Activated CD4-positive, alpha-beta memory T cell treated with anti-CD3 and anti-CD28 coated beads, Interleukin-2, amount 10 ng/mL, durations not matched to agents 7 days and 5 days (primary cell): ENCODE measurements at regions not wholly inside any gene's neighbourhood (a gene's known extent, or its start where the extent isn't known, plus 50 kb on each side); places are given as distances from the start of the nearest gene placed in this dataset.

Source experiments
- CTCF ChIA-PET: fragments of 350-600 bp; sonication (Branson Sonifier 250); formaldehyde crosslinking; loops from one replicate; lab custom pipeline; 2021; ENCODE audit warnings: antibody characterized with exemption, inconsistent platforms; lab: Charles Lee
- POLR2A ChIA-PET: fragments of 350-600 bp; sonication (Branson Sonifier 250); formaldehyde crosslinking; loops from one replicate; lab custom pipeline; 2021; ENCODE audit warnings: antibody characterized with exemption; lab: Charles Lee
- DNase-seq: peaks from one replicate; pipeline ENCODE4 v3.0.0-alpha.2; 2020
- H3K27ac Mint-ChIP-seq: one replicate; pipeline ENCODE4 v1.8.0; 2021; ENCODE audit warnings: mild to moderate bottlenecking, mixed read lengths
- H3K27me3 Mint-ChIP-seq: one replicate; pipeline ENCODE4 v1.8.0; 2021; ENCODE audit warnings: mixed read lengths
- H3K36me3 Mint-ChIP-seq: one replicate; pipeline ENCODE4 v1.8.0; 2021; ENCODE audit warnings: low read depth, mixed read lengths
- H3K4me1 Mint-ChIP-seq: one replicate; pipeline ENCODE4 v1.8.0; 2021; ENCODE audit warnings: mixed read lengths
- H3K4me3 Mint-ChIP-seq: one replicate; pipeline ENCODE4 v1.8.0; 2021; ENCODE audit warnings: mild to moderate bottlenecking, mixed read lengths
- H3K9me3 Mint-ChIP-seq: one replicate; pipeline ENCODE4 v1.8.0; 2021; ENCODE audit warnings: mixed read lengths

GRCh38 chr16:63752347-63752746 lies 1369.5 kb downstream of the CDH11 start:
- Mint-ChIP-seq H3K4me1 (no peaks in the 10 kb centered on the region), H3K27ac (no peak overlapping the region), H3K4me3 (no peak overlapping the region)

GRCh38 chr16:63749276-63749675 lies 1372.6 kb downstream of the CDH11 start:
- Mint-ChIP-seq H3K27me3 (no peaks in the 10 kb centered on the region), H3K4me1 (no peaks in the 10 kb centered on the region), H3K9me3 (peaks cover 26% of the 10 kb centered on the region), H3K27ac (no peak overlapping the region), H3K4me3 (no peak overlapping the region), H3K36me3 (no peaks in the 10 kb centered on the region)
- DNase-seq = no peak
- CTCF ChIA-PET = no interaction called here
- POLR2A ChIA-PET = no interaction called here

More at GRCh38 chr16:63752347-63752746, 1369.5 kb downstream of the CDH11 start:
- H3K9me3 Mint-ChIP-seq = peaks cover 12% of the 10 kb centered on the region
- DNase-seq = no peak
- CTCF ChIA-PET = no interaction called here
- no peaks in the 10 kb centered on the region for H3K27me3 Mint-ChIP-seq
- POLR2A ChIA-PET = no interaction called here
- no peaks in the 10 kb centered on the region for H3K36me3 Mint-ChIP-seq

GRCh38 chr16:63745456-63745855 lies 1376.4 kb downstream of the CDH11 start:
- Mint-ChIP-seq H3K4me3 (no peak overlapping the region), H3K27me3 (no peaks in the 10 kb centered on the region), H3K27ac (no peak overlapping the region), H3K4me1 (no peaks in the 10 kb centered on the region), H3K36me3 (no peaks in the 10 kb centered on the region), H3K9me3 (peaks cover 29% of the 10 kb centered on the region)
- ChIA-PET CTCF (no interaction called here), POLR2A (no interaction called here)
- DNase-seq = no peak

GRCh38 chr16:63744077-63744874 lies 1377.6 kb downstream of the CDH11 start:
- Mint-ChIP-seq H3K27me3 (no peaks in the 10 kb centered on the region), H3K4me3 (no peak overlapping the region), H3K4me1 (no peaks in the 10 kb centered on the region), H3K27ac (no peak overlapping the region), H3K36me3 (no peaks in the 10 kb centered on the region), H3K9me3 (peaks cover 25% of the 10 kb centered on the region)
- DNase-seq = no peak
- POLR2A ChIA-PET = no interaction called here
- CTCF ChIA-PET = no interaction called here

DNA sequence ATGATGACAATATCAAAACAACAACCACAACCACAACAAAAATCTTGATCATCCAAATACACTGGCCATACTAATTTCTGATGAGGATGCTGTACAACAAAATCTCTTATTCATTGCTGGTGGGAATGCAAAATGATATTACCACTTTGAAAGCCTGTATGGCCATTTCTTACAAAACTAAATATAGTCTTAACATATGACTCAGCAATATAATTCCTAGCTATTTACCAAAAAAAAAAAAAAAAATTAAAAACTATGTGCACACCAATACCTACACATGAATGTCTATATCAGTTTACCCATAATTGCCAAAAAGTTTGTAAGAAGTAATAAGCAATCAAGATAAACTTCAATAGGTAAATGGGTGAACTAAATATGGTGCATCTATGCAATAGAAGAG lies 1379.7 kb downstream of the CDH11 start:
- POLR2A ChIA-PET = no interaction called here
- no peaks in the 10 kb centered on the region for H3K27me3 Mint-ChIP-seq
- H3K9me3 Mint-ChIP-seq = peaks cover 30% of the 10 kb centered on the region
- DNase-seq = no peak
- H3K36me3 Mint-ChIP-seq = no peaks in the 10 kb centered on the region
- CTCF ChIA-PET = no interaction called here
- no peak overlapping the region for H3K27ac Mint-ChIP-seq
- H3K4me3 Mint-ChIP-seq = no peak overlapping the region
- no peaks in the 10 kb centered on the region for H3K4me1 Mint-ChIP-seq

GRCh38 chr16:63737633-63738032 lies 1384.2 kb downstream of the CDH11 start:
- H3K27ac Mint-ChIP-seq = no peak overlapping the region
- ChIA-PET POLR2A (no interaction called here), CTCF (no interaction called here)
- no peak for DNase-seq
- peaks cover 14% of the 10 kb centered on the region for H3K9me3 Mint-ChIP-seq
- H3K4me1 Mint-ChIP-seq = no peaks in the 10 kb centered on the region
- H3K36me3 Mint-ChIP-seq = no peaks in the 10 kb centered on the region
- no peak overlapping the region for H3K4me3 Mint-ChIP-seq
- H3K27me3 Mint-ChIP-seq = no peaks in the 10 kb centered on the region

DNA sequence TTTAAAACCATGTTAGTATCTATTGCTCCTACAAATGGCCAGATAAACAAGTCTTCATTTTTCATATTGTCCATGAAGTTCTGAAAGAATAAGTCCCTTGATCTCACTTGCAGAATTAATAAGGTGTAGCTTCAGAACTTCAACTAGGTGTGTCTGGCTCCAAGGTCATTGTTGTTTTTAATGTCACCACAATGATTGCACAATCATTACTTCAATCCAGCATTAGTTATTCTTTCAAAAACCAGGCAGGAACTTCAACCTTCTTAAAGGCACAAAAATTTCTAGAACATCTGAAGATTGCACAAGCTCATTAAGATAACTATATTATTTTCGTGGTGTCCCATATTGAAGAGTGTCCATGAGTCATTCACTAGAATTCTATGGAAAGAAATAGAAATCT lies 1386.4 kb downstream of the CDH11 start:
- no peaks in the 10 kb centered on the region for H3K27me3 Mint-ChIP-seq
- H3K36me3 Mint-ChIP-seq = no peaks in the 10 kb centered on the region
- H3K27ac Mint-ChIP-seq = no peak overlapping the region
- DNase-seq = no peak
- H3K4me1 Mint-ChIP-seq = no peaks in the 10 kb centered on the region
- ChIA-PET CTCF (no interaction called here), POLR2A (no interaction called here)
- H3K9me3 Mint-ChIP-seq = peaks cover 19% of the 10 kb centered on the region
- H3K4me3 Mint-ChIP-seq = no peak overlapping the region

- H3K36me3 Mint-ChIP-seq = no peaks in the 10 kb centered on the region
- H3K4me1 Mint-ChIP-seq = no peaks in the 10 kb centered on the region
- peaks cover 8% of the 10 kb centered on the region for H3K9me3 Mint-ChIP-seq
- no peak overlapping the region for H3K27ac Mint-ChIP-seq
- H3K4me3 Mint-ChIP-seq = no peak overlapping the region
- no peaks in the 10 kb centered on the region for H3K27me3 Mint-ChIP-seq
- DNase-seq = no peak
- ChIA-PET POLR2A (no interaction called here), CTCF (no interaction called here)
Observed at GRCh38 chr16:63720848-63721247, 1401.0 kb downstream of the CDH11 start.

DNA sequence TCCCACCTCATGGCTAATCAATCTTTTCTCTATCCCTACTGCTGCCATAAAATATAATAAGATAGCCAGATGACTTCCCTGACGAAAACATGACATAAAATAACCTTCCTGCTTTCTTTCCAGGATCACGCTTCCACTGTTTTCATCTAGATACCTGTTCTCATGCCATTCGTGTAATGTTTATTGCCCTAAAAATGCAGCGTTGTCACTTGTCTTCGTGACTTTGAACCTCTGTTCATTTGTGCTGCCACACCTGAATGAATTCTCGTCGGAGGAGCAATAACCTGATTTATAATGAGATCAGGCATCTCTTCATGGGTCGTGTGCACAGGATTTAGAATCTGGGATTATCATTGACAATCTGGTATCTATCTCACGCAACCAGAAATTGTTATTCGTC lies 1401.9 kb downstream of the CDH11 start:
- Mint-ChIP-seq H3K4me1 (no peaks in the 10 kb centered on the region), H3K27me3 (no peaks in the 10 kb centered on the region), H3K27ac (no peak overlapping the region), H3K4me3 (no peak overlapping the region), H3K36me3 (no peaks in the 10 kb centered on the region), H3K9me3 (peaks cover 13% of the 10 kb centered on the region)
- ChIA-PET CTCF (no interaction called here), POLR2A (no interaction called here)
- DNase-seq = no peak

DNA sequence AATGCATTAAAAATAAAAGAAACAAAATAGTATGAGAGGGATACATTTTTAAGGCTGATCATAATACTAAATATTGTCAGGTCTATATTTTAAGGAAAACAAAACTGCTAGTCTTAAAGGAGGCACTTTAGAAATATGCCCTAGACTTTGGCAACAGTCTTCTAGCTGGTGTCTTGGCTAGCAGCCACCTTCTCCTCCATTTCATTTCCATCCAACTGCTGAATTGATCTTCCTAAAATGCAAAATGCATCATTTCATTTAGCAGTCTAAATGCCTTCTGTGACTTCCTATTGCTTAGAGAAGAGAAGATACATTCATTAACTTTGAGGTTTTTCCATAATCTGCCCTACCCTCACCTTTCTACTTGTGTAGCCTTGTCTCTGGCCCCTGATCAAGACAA lies 1404.1 kb downstream of the CDH11 start:
- DNase-seq = no peak
- Mint-ChIP-seq H3K4me3 (no peak overlapping the region), H3K36me3 (no peaks in the 10 kb centered on the region), H3K4me1 (no peaks in the 10 kb centered on the region), H3K27ac (no peak overlapping the region), H3K27me3 (no peaks in the 10 kb centered on the region), H3K9me3 (peaks cover 18% of the 10 kb centered on the region)
- POLR2A ChIA-PET = no interaction called here
- CTCF ChIA-PET = no interaction called here

DNA sequence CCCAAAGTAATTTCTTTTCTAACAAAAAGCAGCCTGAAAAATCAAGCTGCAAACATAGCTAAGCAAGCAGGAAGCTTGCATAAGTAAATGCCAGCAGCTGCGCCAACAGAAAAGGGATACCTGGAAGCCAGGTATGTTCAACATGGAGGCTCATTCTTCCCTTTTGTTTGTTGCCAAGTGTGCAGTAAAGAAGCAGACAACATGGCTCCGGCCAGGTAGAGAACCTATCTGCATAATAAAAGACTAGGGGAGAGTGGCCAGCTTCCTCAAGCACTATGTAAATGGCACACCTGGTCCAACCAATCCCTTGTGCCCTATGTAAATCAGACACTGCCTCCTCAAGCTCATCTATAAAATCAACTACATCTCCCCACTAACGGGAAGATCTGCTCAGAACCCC lies 1407.0 kb downstream of the CDH11 start:
- Mint-ChIP-seq H3K4me3 (no peak overlapping the region), H3K4me1 (no peaks in the 10 kb centered on the region), H3K27me3 (no peaks in the 10 kb centered on the region), H3K36me3 (no peaks in the 10 kb centered on the region), H3K27ac (no peak overlapping the region), H3K9me3 (peaks cover 14% of the 10 kb centered on the region)
- CTCF ChIA-PET = no interaction called here
- POLR2A ChIA-PET = no interaction called here
- DNase-seq = no peak

- no peak overlapping the region for H3K27ac Mint-ChIP-seq
- POLR2A ChIA-PET = no interaction called here
- CTCF ChIA-PET = no interaction called here
- H3K9me3 Mint-ChIP-seq = peaks cover 10% of the 10 kb centered on the region
- no peaks in the 10 kb centered on the region for H3K27me3 Mint-ChIP-seq
- no peak for DNase-seq
- H3K4me3 Mint-ChIP-seq = no peak overlapping the region
- no peaks in the 10 kb centered on the region for H3K36me3 Mint-ChIP-seq
- H3K4me1 Mint-ChIP-seq = no peaks in the 10 kb centered on the region
Observed at GRCh38 chr16:63712725-63713124, 1409.1 kb downstream of the CDH11 start.

- CTCF ChIA-PET = no interaction called here
- Mint-ChIP-seq H3K27ac (no peak overlapping the region), H3K36me3 (no peaks in the 10 kb centered on the region), H3K9me3 (peaks cover 21% of the 10 kb centered on the region), H3K27me3 (no peaks in the 10 kb centered on the region), H3K4me1 (no peaks in the 10 kb centered on the region), H3K4me3 (no peak overlapping the region)
- no peak for DNase-seq
- POLR2A ChIA-PET = no interaction called here
Observed at GRCh38 chr16:63703612-63704011, 1418.3 kb downstream of the CDH11 start.

DNA sequence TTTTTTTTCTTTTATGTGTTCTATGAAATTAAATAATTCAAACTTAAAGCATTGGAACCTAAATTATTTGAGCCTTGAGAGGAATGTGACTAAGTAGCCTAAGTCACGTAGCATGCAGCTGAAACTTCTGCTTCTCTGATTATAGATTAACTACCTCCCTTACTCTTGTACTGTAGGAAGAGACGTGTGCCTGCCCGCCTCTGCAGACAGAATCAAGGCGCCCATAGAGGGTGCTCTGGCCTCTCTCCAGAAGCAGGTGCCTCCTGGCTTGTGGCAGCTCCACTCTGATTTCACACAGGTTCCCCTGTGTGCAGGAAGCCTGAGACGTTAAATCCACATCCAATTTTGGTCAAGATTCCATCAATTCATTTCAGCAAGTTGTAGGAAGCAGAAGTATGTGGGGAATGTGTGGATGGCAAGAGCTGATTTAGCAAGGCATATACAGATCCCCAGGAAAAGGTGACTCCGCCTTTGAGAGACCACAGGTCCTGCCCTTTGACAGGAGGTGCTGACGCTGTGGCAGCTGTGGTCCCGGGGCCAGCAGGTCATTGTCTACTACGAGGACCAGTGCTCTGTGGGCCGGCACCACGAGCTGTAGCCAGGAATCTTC lies 1418.8 kb downstream of the CDH11 start:
- ChIA-PET CTCF (no interaction called here), POLR2A (no interaction called here)
- Mint-ChIP-seq H3K9me3 (peaks cover 21% of the 10 kb centered on the region), H3K4me3 (no peak overlapping the region), H3K27me3 (no peaks in the 10 kb centered on the region), H3K27ac (no peak overlapping the region), H3K4me1 (no peaks in the 10 kb centered on the region), H3K36me3 (no peaks in the 10 kb centered on the region)
- DNase-seq = no peak
